ENCODE measurements at regions not wholly inside any gene's neighbourhood (a gene's known extent, or its start where the extent isn't known, plus 50 kb on each side); places are given as distances from the start of the nearest gene placed in this dataset.

DNA sequence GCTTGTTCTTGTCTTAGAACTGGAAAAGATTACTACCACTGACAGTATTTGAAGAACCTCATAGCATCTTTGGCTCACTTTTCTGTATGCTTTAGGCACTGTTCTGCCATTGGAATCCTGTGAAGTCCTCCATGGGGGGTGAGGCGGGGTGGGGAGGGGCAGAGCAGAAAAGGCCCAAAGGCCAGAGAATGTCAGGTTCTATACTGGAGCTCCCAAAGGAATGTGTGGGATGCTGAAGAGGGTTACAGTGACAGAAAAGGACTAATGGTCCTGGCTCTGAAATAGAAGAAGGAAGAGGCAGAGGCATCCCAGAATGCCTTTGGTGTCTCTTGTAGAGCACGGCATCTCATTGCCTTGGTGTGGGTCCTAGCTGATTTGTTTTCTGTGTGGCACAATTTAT is 141.9 kb downstream of the HAUS1 start:
- no peak overlapping the region for H3K27ac ChIP-seq (ENCODE audit: low read length)
- no peaks in the 10 kb centered on the region for H3K27me3 ChIP-seq (ENCODE audit: low read length)
- no peak overlapping the region for H3K4me3 ChIP-seq (ENCODE audit: low read length)
- TF ChIP-seq, protein P1, sequence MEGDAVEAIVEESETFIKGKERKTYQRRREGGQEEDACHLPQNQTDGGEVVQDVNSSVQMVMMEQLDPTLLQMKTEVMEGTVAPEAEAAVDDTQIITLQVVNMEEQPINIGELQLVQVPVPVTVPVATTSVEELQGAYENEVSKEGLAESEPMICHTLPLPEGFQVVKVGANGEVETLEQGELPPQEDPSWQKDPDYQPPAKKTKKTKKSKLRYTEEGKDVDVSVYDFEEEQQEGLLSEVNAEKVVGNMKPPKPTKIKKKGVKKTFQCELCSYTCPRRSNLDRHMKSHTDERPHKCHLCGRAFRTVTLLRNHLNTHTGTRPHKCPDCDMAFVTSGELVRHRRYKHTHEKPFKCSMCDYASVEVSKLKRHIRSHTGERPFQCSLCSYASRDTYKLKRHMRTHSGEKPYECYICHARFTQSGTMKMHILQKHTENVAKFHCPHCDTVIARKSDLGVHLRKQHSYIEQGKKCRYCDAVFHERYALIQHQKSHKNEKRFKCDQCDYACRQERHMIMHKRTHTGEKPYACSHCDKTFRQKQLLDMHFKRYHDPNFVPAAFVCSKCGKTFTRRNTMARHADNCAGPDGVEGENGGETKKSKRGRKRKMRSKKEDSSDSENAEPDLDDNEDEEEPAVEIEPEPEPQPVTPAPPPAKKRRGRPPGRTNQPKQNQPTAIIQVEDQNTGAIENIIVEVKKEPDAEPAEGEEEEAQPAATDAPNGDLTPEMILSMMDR (conservative IDR thresholded peaks at IDR 0.05; ENCODE audit: low read depth, low read length): no peak
- TF ChIP-seq EZH2phosphoT487 (IDR thresholded peaks at IDR 0.05; ENCODE audit: borderline replicate concordance, low read length) (no peak), EZH2 (IDR thresholded peaks at IDR 0.05; ENCODE audit: low read length, unreplicated experiment) (no peak)
- DNase-seq (no peak), ATAC-seq (no peak)
- H3K4me1 ChIP-seq (ENCODE audit: insufficient read depth, low read length): peaks cover 16% of the 10 kb centered on the region
- H3K9me3 ChIP-seq (ENCODE audit: low read length): no peaks in the 10 kb centered on the region
- no TSS peak for BruUV-seq (replicated peaks)
- H4K20me1 ChIP-seq (ENCODE audit: low read length): no peaks in the 10 kb centered on the region
- no peak overlapping the region for H3K9ac ChIP-seq (ENCODE audit: low read length)
- CTCF ChIA-PET: no interaction called here
- H3K79me2 ChIP-seq (ENCODE audit: low read length): peaks cover 8% of the 10 kb centered on the region
- H3K4me2 ChIP-seq (ENCODE audit: low read length): no peak overlapping the region
- no peaks in the 10 kb centered on the region for H3K9me2 ChIP-seq (replicated peaks; ENCODE audit: low read length)
- intact Hi-C loops (cut with micrococcal nuclease): no loop called here
- no peaks in the 10 kb centered on the region for H3K36me3 ChIP-seq (ENCODE audit: low read depth, low read length)
- POLR2A ChIA-PET (ENCODE audit: unreplicated experiment): interaction anchor here (0.6 kb wide), 1 partner anchor 56 kb away, joined by 4 read pairs; no protein-coding TSS in a partner anchor
- no peak overlapping the region for H2AFZ ChIP-seq (ENCODE audit: low read length)
- H3F3A ChIP-seq (ENCODE audit: low read length, unreplicated experiment): no peaks in the 10 kb centered on the region

GRCh38 chr18:46247942-46248341 is 143.8 kb downstream of the HAUS1 start:
- Histone ChIP-seq H3F3A (ENCODE audit: low read length, unreplicated experiment) (no peaks in the 10 kb centered on the region), H3K4me3 (ENCODE audit: low read length) (no peak overlapping the region), H4K20me1 (ENCODE audit: low read length) (no peaks in the 10 kb centered on the region), H3K79me2 (ENCODE audit: low read length) (peaks cover 19% of the 10 kb centered on the region), H3K27ac (ENCODE audit: low read length) (no peak overlapping the region), H2AFZ (ENCODE audit: low read length) (no peak overlapping the region), H3K4me1 (ENCODE audit: insufficient read depth, low read length) (peaks cover 17% of the 10 kb centered on the region), H3K9me2 (replicated peaks; ENCODE audit: low read length) (no peaks in the 10 kb centered on the region), H3K36me3 (ENCODE audit: low read depth, low read length) (no peaks in the 10 kb centered on the region), H3K9me3 (ENCODE audit: low read length) (no peaks in the 10 kb centered on the region), H3K27me3 (ENCODE audit: low read length) (no peaks in the 10 kb centered on the region), H3K4me2 (ENCODE audit: low read length) (no peak overlapping the region), H3K9ac (ENCODE audit: low read length) (no peak overlapping the region)
- ATAC-seq: no peak
- intact Hi-C loops (cut with micrococcal nuclease): no loop called here
- no peak for DNase-seq
- ChIA-PET CTCF (interaction anchor here (0.5 kb wide), 1 partner anchor 12 kb away, joined by 4 read pairs; no protein-coding TSS in a partner anchor), POLR2A (ENCODE audit: unreplicated experiment) (no interaction called here)
- no peak for TF ChIP-seq EZH2phosphoT487 (IDR thresholded peaks at IDR 0.05; ENCODE audit: borderline replicate concordance, low read length)
- TF ChIP-seq EZH2 (IDR thresholded peaks at IDR 0.05; ENCODE audit: low read length, unreplicated experiment): no peak
- TF ChIP-seq, protein P1 (conservative IDR thresholded peaks at IDR 0.05; ENCODE audit: low read depth, low read length): no peak
- no TSS peak for BruUV-seq (replicated peaks)

GRCh38 chr18:46250084-46250811 is 146.1 kb downstream of the HAUS1 start:
- H3K4me1 ChIP-seq (ENCODE audit: insufficient read depth, low read length): peaks cover 17% of the 10 kb centered on the region
- peak; percentile 85 for ATAC-seq
- POLR2A ChIA-PET (ENCODE audit: unreplicated experiment): no interaction called here
- H3F3A ChIP-seq (ENCODE audit: low read length, unreplicated experiment): no peaks in the 10 kb centered on the region
- no peaks in the 10 kb centered on the region for H3K9me2 ChIP-seq (replicated peaks; ENCODE audit: low read length)
- H2AFZ ChIP-seq (ENCODE audit: low read length): no peak overlapping the region
- CTCF ChIA-PET: interaction anchor here (0.5 to 0.6 kb wide), 4 partner anchors 77 to 498 kb away, joined by 3 to 4 read pairs (median 3); a partner anchor contains a TSS
- peaks cover 22% of the 10 kb centered on the region for H3K79me2 ChIP-seq (ENCODE audit: low read length)
- H3K27ac ChIP-seq (ENCODE audit: low read length): peak overlapping the region; percentile 75
- no peak overlapping the region for H3K9ac ChIP-seq (ENCODE audit: low read length)
- peak; percentile 83 for DNase-seq
- H4K20me1 ChIP-seq (ENCODE audit: low read length): no peaks in the 10 kb centered on the region
- TF ChIP-seq, protein P1 (conservative IDR thresholded peaks at IDR 0.05; ENCODE audit: low read depth, low read length): no peak
- TF ChIP-seq EZH2phosphoT487 (IDR thresholded peaks at IDR 0.05; ENCODE audit: borderline replicate concordance, low read length) (no peak), EZH2 (IDR thresholded peaks at IDR 0.05; ENCODE audit: low read length, unreplicated experiment) (no peak)
- H3K27me3 ChIP-seq (ENCODE audit: low read length): no peaks in the 10 kb centered on the region
- no peaks in the 10 kb centered on the region for H3K9me3 ChIP-seq (ENCODE audit: low read length)
- intact Hi-C loops (cut with micrococcal nuclease): no loop called here
- 0 out of 2 replicates have a peak overlapping the region, but pooled peaks have one; percentile 24 for H3K4me3 ChIP-seq (ENCODE audit: low read length)
- H3K36me3 ChIP-seq (ENCODE audit: low read depth, low read length): no peaks in the 10 kb centered on the region
- no TSS peak for BruUV-seq (replicated peaks)
- H3K4me2 ChIP-seq (ENCODE audit: low read length): peak overlapping the region; percentile 71
